ENCODE measurements at regions not wholly inside any gene's neighbourhood (a gene's known extent, or its start where the extent isn't known, plus 50 kb on each side); places are given as distances from the start of the nearest gene placed in this dataset.

DNA sequence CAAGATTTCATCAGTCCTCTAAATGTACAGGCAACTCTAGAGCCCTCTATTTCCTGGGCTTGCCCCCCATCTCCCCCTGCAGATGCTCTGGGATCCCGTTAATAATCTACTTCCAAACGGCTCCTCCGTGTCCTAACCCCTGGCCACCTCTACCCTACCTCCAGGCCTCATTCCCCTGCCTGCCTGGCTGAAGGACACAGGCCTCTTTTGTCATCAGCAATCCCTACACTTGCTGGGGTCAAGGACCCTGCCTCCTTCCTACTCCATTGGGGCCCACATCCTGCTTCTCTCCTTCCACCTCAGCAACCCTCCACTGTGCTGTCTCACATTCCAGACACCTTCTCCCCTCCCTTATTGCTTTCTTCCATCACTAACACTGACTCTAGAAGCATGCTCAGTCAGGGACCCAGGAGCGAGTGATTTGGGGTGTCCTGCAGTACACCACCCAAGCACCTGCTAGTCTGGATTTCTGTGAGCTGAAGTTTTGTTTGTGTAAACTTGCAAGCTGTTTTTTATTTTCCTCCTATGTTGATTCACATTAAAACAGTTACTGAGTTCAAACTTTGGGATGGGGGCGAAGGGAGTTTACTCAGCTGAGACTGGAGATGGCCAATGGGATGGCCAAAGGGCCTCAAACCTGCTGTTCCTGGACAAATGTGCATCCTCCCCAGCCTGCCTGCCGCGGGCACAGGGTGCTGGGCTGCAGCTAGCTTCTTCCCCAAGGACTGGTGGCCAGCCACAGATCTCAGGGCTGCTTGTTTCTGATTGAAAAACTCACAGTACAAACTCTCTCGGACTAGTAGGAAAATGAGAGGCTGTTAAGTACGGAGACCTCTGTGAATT, 314.7 kb downstream of the FOXO1 start:
- Histone ChIP-seq H3K9me3 (no peaks in the 10 kb centered on the region), H3K36me3 (no peaks in the 10 kb centered on the region), H3K4me1 (peaks cover 0 to 34% (median 11%) of the 10 kb centered on the region in 4 donors), H3K27me3 (no peaks in the 10 kb centered on the region), H3K27ac (peak overlapping the region in 4 of 5 donors; percentile 26 to 84 (median 56)), H3K4me3 (no peak overlapping the region)
- 77 to 85% (median 82%) methylated on average over 9 of the region's 9 CpGs for WGBS, 5 donors
- TF ChIP-seq POLR2A (IDR thresholded peaks at IDR 0.05) (no peak), POLR2AphosphoS5 (IDR thresholded peaks at IDR 0.05) (no peak), EP300 (IDR thresholded peaks at IDR 0.05) (no peak)
- TF ChIP-seq, protein P1, sequence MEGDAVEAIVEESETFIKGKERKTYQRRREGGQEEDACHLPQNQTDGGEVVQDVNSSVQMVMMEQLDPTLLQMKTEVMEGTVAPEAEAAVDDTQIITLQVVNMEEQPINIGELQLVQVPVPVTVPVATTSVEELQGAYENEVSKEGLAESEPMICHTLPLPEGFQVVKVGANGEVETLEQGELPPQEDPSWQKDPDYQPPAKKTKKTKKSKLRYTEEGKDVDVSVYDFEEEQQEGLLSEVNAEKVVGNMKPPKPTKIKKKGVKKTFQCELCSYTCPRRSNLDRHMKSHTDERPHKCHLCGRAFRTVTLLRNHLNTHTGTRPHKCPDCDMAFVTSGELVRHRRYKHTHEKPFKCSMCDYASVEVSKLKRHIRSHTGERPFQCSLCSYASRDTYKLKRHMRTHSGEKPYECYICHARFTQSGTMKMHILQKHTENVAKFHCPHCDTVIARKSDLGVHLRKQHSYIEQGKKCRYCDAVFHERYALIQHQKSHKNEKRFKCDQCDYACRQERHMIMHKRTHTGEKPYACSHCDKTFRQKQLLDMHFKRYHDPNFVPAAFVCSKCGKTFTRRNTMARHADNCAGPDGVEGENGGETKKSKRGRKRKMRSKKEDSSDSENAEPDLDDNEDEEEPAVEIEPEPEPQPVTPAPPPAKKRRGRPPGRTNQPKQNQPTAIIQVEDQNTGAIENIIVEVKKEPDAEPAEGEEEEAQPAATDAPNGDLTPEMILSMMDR (IDR thresholded peaks at IDR 0.05) = no peak
- no peak for DNase-seq
- intact Hi-C loops (cut with DNase I; ENCODE audit: low total_unique reads) = no loop called here

DNA sequence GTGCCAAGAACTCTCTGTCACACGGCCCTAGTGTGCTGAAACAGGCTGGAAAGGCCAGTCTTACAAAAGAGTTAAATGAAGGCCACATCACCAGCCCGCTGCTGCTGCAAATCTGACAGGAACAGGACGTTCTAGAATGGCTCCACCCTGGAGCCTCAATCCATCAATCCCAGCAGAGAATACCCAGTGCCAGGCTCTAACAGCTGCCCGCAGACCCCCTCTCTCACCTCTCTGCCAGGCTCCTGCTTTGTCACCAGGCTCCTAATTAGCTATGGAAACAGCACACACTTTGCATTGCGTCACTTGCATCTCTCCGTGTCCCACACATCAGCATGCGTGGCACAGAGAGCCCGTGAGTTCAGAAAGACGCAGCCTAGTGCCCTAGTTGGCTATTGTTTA, 314.1 kb downstream of the FOXO1 start:
- TF ChIP-seq POLR2A (IDR thresholded peaks at IDR 0.05) = no peak
- TF ChIP-seq POLR2AphosphoS5 (IDR thresholded peaks at IDR 0.05) = peak; percentile 15 to 78 (median 47)
- peak; percentile 98 for TF ChIP-seq EP300 (IDR thresholded peaks at IDR 0.05)
- no peak overlapping the region for H3K4me3 ChIP-seq
- H3K27ac ChIP-seq = peak overlapping the region in 3 of 5 donors; percentile 35 to 84 (median 76)
- H3K9me3 ChIP-seq = no peaks in the 10 kb centered on the region
- peak in 1 of 2 donors; percentile 49 for DNase-seq
- H3K27me3 ChIP-seq = no peaks in the 10 kb centered on the region
- intact Hi-C loops (cut with DNase I; ENCODE audit: low total_unique reads) = no loop called here
- H3K36me3 ChIP-seq = no peaks in the 10 kb centered on the region
- 61 to 74% (median 69%) methylated on average over 9 of the region's 9 CpGs for WGBS, 5 donors
- peaks cover 0 to 34% (median 11%) of the 10 kb centered on the region in 4 donors for H3K4me1 ChIP-seq

DNA sequence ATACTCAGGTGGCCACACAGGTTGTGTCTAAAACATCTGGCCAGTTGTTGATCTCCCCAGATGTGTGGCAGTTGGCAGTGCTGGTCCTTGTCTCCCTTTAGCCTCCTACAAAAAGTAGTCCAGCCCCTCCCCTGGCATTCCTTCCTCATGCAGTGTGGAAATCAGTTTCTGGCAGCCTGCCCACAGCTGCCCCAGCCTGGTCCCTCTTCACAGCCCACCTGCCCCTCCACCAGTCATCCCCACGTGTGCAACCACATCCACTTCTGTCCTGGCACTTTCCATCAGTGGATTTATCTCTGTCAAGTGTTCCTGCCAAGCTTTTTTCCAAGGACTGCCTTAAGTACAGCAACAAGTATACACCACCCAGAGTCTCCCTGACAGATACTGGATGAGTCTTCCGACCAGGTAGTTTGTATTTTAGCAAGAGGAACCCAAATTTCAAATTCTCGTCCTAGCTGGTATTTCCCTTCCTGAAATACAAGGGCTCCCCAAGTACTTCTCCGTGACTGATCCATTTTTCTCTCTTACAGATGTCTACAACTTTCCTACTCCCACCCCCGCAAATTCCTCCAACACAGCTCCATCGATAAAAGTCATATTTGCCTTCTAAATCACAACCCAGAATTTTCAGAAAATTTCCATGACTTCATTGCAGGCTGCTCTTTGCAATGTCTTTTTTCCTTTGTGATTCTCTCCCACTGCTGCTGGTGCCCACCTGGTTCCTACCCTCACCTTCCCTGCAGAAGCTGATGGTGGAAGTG, 313.5 kb downstream of the FOXO1 start:
- Histone ChIP-seq H3K4me1 (peaks cover 0 to 34% (median 11%) of the 10 kb centered on the region in 4 donors), H3K9me3 (no peaks in the 10 kb centered on the region), H3K36me3 (no peaks in the 10 kb centered on the region), H3K27me3 (no peaks in the 10 kb centered on the region), H3K27ac (peak overlapping the region in 3 of 5 donors; percentile 35 to 84 (median 76)), H3K4me3 (no peak overlapping the region)
- no peak for TF ChIP-seq POLR2A (IDR thresholded peaks at IDR 0.05)
- TF ChIP-seq EP300 (IDR thresholded peaks at IDR 0.05) = no peak
- TF ChIP-seq POLR2AphosphoS5 (IDR thresholded peaks at IDR 0.05) = peak in 1 of 3 donors; percentile 7
- 60 to 78% (median 74%) methylated on average over 6 of the region's 6 CpGs for WGBS, 5 donors
- intact Hi-C loops (cut with DNase I; ENCODE audit: low total_unique reads) = no loop called here
- DNase-seq = peak in 1 of 2 donors; percentile 52

DNA sequence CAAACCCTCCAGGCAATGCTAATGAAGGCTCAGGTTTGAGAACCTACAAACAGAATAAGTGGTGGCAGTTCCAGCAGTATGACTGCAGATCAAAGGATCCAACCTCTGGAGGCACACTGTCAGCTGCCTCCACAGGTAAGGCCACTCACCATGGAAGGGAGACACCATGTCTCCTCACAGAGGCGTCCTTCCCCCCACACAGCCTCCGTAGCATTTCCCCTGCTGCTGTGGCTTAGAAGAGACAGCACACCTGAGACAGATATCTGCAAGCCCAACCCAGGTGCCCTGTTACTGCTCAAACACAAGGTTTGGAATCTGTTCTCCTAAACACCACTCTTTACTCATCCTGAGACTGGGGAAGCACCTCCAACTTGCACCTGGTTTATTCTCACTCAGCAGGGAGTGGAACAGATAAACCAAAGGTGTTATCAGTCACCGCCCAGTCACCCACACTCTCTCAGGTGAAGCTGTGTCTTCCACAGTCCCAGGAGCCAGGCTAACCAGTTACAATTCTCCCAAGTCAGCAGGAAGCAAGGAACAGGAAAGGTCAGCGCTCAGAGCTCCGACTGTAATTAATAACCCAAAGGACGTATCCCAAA, 311.2 kb downstream of the FOXO1 start:
- no peak overlapping the region for H3K27ac ChIP-seq
- intact Hi-C loops (cut with DNase I; ENCODE audit: low total_unique reads) = no loop called here
- no peaks in the 10 kb centered on the region for H3K27me3 ChIP-seq

More for the DNA sequence above, 311.2 kb downstream of the FOXO1 start:
- Histone ChIP-seq H3K9me3 (no peaks in the 10 kb centered on the region), H3K36me3 (no peaks in the 10 kb centered on the region), H3K4me1 (peaks cover 0 to 29% (median 11%) of the 10 kb centered on the region in 4 donors), H3K4me3 (no peak overlapping the region)
- TF ChIP-seq, protein P1 (IDR thresholded peaks at IDR 0.05) = no peak
- no peak for TF ChIP-seq POLR2A (IDR thresholded peaks at IDR 0.05)
- TF ChIP-seq EP300 (IDR thresholded peaks at IDR 0.05) = no peak
- TF ChIP-seq POLR2AphosphoS5 (IDR thresholded peaks at IDR 0.05) = no peak
- WGBS, 5 donors = 85 to 91% (median 87%) methylated on average over 6 of the region's 6 CpGs
- DNase-seq = no peak
